Stimulated activated naive CD8-positive, alpha-beta T cell treated with anti-CD3 and anti-CD28 coated beads, Interleukin-15, amount 100 ng/mL, for 72 hours (primary cell): ENCODE measurements at regions not wholly inside any gene's neighbourhood (a gene's known extent, or its start where the extent isn't known, plus 50 kb on each side); places are given as distances from the start of the nearest gene placed in this dataset.
"Not testable (repeated sequence)": the region's sequence is repeated elsewhere in the genome, so short reads cannot be mapped to it uniquely, and the experiment has no call there.

ENCODE experiments used
- ATAC-seq: fragments of 150-1000 bp; cut with Tn5 transposase; 2 replicates; pipeline ENCODE4 v1.10.0; 2021; ENCODE audit warnings: mild to moderate bottlenecking, moderate library complexity
- DNase-seq, 2 donors: peaks; one replicate each; pipeline ENCODE4 v3.0.0; 2021 to 2022
- H3K27ac Mint-ChIP-seq, 2 donors: one replicate each; pipeline ENCODE4 v1.8.0; 2022; ENCODE audit warnings: mild to moderate bottlenecking in 2 of 2, mixed read lengths in 2 of 2, moderate library complexity in 2 of 2
- H3K27me3 Mint-ChIP-seq: one replicate; pipeline ENCODE4 v1.8.0; 2022; ENCODE audit warnings: mixed read lengths
- H3K4me1 Mint-ChIP-seq: one replicate; pipeline ENCODE4 v1.8.0; 2022; ENCODE audit warnings: mild to moderate bottlenecking, mixed read lengths
- H3K4me3 Mint-ChIP-seq, 2 donors: one replicate each; pipeline ENCODE4 v1.8.0; 2022; ENCODE audit warnings: mild to moderate bottlenecking in 2 of 2, mixed read lengths in 2 of 2, moderate library complexity in 1 of 2
- H3K9me3 Mint-ChIP-seq, 2 donors: one replicate each; pipeline ENCODE4 v1.8.0; 2022; ENCODE audit warnings: mixed read lengths in 2 of 2

DNA sequence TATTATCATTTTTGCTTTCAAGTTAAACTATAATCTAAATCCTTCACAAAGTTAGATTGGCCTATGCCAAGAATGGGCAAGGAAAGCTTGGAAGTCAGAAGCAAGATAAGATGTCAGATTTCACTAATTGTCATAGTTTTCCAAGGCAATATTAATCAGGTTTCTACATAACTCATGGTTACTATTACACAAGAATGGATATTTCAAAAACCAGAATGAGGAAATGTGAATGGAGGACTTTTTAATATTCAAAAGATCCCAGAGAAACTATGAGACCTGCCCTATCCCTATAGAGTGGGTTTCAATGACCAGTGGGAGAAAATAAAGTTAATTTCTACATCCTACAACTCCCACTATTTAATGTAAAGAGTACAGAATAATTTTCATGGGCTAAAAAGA is 203.2 kb downstream of the CASP12 start:
- peaks cover 19% of the 10 kb centered on the region for H3K4me1 Mint-ChIP-seq
- H3K4me3 Mint-ChIP-seq: no peak overlapping the region
- no peak overlapping the region for H3K27ac Mint-ChIP-seq
- no peak for DNase-seq
- H3K9me3 Mint-ChIP-seq: peaks cover 0 to 6% of the 10 kb centered on the region in 2 donors
- no peaks in the 10 kb centered on the region for H3K27me3 Mint-ChIP-seq
- no peak for ATAC-seq

DNA sequence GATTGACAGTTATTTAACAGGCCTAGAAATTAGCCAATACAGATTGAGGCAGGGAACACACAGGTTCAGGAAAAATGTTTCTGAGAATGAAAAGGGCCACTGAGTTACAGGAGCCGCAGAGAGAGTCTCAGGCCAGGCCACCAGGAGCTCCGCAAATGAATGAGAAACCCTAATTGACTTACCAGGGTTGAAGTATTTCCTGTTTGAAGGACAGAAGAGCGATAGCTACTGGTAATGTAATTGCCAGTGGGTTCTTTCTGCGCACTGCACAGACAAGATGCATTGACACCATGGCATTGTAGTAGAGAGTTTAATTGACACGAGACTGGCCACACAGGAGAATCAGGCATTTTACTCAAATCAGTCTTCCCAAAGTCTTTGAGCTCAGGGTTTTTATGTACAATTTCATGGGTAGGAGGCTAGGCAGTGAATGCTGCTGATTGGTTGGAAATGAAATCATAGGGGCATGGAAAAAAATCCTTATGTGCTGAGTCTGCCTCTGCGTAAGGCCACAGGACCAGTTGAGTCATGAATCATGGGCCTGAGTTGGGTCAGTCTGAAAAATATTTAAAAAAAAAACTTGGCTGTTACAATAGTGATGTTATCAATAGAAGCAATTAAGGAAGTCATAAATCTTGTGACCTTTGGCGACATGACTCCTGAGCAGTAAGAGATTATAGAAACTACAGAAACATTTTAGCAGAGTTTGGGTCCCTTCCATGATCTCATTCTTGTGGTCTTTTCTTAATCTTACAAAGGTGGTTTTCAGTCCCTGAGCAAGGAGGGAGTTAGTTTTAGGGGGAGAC is 203.8 kb downstream of the CASP12 start:
- DNase-seq (no peak), ATAC-seq (no peak)
- Mint-ChIP-seq H3K27ac (peak overlapping the region in 1 of 2 donors; percentile 23), H3K4me3 (no peak overlapping the region), H3K9me3 (peaks cover 0 to 6% of the 10 kb centered on the region in 2 donors), H3K4me1 (peaks cover 18% of the 10 kb centered on the region), H3K27me3 (no peaks in the 10 kb centered on the region)

DNA sequence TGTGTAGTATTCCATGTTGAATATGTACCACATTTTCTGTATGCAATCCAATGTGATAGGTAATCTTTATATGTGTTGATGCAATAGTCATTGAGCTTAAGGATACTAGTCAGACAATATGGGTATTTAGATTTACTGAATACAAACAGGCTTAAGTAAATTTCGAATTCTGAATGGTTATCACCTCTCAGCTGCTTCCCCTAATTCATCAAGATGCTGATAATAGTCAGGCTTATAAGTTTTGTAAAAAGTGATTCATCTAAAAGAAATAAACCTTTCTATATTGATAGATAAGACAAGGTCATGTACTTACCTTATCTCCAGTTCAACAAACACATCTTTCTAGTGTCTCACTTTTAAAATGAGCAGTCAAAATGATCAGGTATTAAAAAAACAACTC is 205.5 kb downstream of the CASP12 start:
- ATAC-seq (no peak), DNase-seq (no peak)
- Mint-ChIP-seq H3K9me3 (peaks cover 0 to 6% of the 10 kb centered on the region in 2 donors), H3K4me1 (peaks cover 18% of the 10 kb centered on the region), H3K27ac (no peak overlapping the region), H3K4me3 (no peak overlapping the region), H3K27me3 (no peaks in the 10 kb centered on the region)

DNA sequence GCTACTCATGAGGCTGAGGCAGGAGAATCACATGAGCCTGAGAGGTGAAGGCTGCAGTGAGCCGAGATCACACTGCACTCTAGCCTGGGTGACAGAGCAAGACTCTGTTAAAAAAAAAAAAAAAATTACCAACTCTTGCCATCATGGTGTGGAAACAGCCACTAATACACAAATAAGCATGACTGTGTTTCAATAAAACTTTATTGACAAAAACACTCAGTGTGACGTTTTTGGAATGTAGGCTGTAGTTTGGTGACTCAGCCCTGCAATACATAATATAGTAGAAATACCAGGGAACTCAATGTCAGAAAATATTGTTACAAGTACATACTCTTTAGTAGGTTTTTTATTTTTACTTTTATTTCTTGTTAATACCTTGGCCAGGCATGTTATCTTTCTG is 207.1 kb downstream of the CASP12 start:
- peaks cover 18% of the 10 kb centered on the region for H3K4me1 Mint-ChIP-seq
- no peak overlapping the region for H3K27ac Mint-ChIP-seq
- no peak overlapping the region for H3K4me3 Mint-ChIP-seq
- DNase-seq: no peak
- ATAC-seq: no peak
- peaks cover 0 to 6% of the 10 kb centered on the region in 2 donors for H3K9me3 Mint-ChIP-seq
- H3K27me3 Mint-ChIP-seq: no peaks in the 10 kb centered on the region

DNA sequence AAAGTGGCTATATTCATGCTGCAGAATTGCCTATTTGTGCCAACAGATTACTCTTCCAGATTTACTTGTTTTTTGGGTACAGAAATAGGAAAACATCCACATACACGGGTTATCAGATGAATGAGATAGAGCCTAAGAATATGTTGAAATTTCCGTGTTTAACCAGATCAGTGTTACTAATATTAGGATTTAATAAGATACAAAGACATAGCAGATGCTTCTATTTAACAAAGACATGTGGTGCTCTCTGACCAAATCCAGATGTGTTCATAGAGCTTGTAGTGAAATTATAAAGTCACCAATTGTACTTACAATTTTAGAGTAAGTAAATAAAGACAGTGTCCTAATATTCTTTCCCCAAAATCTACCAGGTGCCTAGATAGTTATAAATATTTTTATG is 208.0 kb downstream of the CASP12 start:
- ATAC-seq (no peak), DNase-seq (no peak)
- peak overlapping the region in 1 of 2 donors; percentile 44 for H3K27ac Mint-ChIP-seq
- no peaks in the 10 kb centered on the region for H3K27me3 Mint-ChIP-seq
- no peak overlapping the region for H3K4me3 Mint-ChIP-seq
- H3K9me3 Mint-ChIP-seq: peaks cover 0 to 6% of the 10 kb centered on the region in 2 donors
- peaks cover 18% of the 10 kb centered on the region for H3K4me1 Mint-ChIP-seq

DNA sequence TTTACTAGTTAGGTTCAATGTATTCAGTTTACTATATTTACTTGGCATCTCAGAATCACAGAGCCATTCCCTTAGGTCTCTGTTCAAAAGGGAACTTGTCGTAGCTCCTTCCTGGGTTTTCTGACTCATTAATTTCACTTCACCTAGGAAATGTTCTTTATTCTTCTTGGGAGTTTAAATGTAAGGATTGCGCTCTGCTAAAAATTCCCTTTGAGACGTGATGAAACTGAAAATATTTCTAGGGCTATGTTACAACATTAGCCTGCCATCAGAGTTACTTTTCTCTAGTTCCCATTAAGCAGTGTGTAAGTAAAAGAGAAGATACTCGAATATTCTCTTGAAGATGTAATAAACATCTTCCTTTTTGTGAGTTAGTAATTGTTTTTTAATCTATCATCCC is 209.5 kb downstream of the CASP12 start:
- no peak for DNase-seq
- peaks cover 4% of the 10 kb centered on the region for H3K4me1 Mint-ChIP-seq
- H3K27me3 Mint-ChIP-seq: no peaks in the 10 kb centered on the region
- no peak for ATAC-seq
- H3K9me3 Mint-ChIP-seq: peaks cover 0 to 6% of the 10 kb centered on the region in 2 donors
- no peak overlapping the region for H3K4me3 Mint-ChIP-seq
- no peak overlapping the region for H3K27ac Mint-ChIP-seq

DNA sequence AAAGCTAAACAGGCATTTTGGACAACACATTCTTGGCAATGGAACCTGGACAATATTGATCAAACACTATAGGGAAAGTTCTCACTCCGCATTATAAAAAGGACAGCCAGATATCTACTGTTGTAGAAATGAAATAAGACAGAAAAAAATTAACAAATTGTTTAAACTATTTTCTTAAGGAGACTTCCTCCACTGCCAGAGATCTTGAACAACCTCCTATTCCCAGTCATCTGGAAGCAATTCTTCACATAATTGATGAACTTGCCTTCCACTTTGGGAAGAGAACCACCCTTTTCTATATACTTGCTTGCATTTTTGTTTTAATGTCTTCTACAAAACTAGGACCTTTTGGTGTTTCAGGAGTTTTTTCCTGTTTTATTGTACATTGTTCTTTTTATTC is 216.1 kb downstream of the CASP12 start:
- no peak for ATAC-seq
- no peak overlapping the region for H3K4me3 Mint-ChIP-seq
- no peaks in the 10 kb centered on the region for H3K9me3 Mint-ChIP-seq
- H3K27ac Mint-ChIP-seq: no peak overlapping the region
- H3K27me3 Mint-ChIP-seq: no peaks in the 10 kb centered on the region
- no peak for DNase-seq
- peaks cover 7% of the 10 kb centered on the region for H3K4me1 Mint-ChIP-seq

DNA sequence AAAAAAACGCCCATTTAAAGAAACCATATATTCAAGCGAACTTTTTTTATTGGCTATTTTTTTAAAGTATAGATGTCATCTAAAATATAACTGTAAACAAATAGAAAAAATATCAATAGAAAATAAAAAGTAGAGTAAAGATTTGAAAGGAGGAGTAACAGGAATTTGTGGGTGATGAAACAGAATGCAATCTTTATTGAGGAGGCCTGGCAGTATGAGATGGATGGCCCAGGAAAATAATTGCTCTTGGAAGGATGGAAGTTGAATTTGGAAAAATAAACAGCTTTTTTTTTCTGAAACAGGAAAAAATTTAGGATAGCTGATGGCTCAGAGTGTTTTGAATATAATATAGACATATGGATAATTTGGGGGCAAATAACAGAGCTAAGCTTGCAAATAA is 219.0 kb downstream of the CASP12 start:
- DNase-seq (no peak), ATAC-seq (no peak)
- H3K27ac Mint-ChIP-seq: peak overlapping the region in 1 of 2 donors; percentile 3
- H3K4me3 Mint-ChIP-seq: no peak overlapping the region
- peaks cover 7% of the 10 kb centered on the region for H3K4me1 Mint-ChIP-seq
- H3K9me3 Mint-ChIP-seq: peaks cover 5 to 6% of the 10 kb centered on the region in 2 donors
- no peaks in the 10 kb centered on the region for H3K27me3 Mint-ChIP-seq

DNA sequence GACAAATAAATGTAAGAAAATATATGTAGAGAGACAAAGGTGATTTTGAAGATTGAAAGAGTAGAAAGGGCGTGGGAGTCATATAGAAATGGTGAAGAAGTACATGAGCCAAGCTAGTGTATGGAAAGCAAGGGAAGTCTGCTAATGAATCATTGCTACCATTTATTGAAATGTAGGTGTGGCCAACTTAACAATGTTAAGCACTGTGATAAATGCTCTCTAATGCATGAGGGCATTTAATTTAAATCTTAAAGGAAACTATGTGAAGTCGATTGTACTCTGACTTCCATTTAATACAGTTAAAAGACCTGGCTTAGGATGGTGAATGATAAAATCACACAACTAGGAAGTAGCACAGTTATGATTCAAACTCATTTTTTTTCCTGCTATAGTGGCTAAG is 219.9 kb downstream of the CASP12 start:
- peaks cover 7% of the 10 kb centered on the region for H3K4me1 Mint-ChIP-seq
- DNase-seq (no peak), ATAC-seq (no peak)
- peaks cover 5 to 6% of the 10 kb centered on the region in 2 donors for H3K9me3 Mint-ChIP-seq
- H3K27ac Mint-ChIP-seq: no peak overlapping the region
- H3K4me3 Mint-ChIP-seq: no peak overlapping the region
- no peaks in the 10 kb centered on the region for H3K27me3 Mint-ChIP-seq

DNA sequence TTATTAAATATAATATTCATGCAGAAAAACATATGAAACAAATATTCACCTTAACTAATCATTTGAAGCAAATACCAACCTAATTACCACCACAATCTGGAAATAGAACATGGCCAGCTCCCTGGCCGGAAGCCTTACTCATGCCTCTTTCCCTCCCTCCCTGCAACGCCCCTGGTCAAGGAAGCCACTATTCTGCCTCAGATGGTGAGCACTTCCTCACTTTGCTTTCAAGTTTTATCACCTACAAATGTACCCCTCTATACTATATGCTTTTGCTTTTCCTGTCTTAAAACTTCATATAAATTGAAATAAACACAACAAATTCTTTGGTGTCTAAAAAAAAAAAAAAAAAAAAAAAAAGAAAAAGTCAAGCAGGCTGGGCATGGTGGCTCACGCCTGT is 221.2 kb downstream of the CASP12 start:
- not testable (repeated sequence) for DNase-seq, H3K27me3 Mint-ChIP-seq, ATAC-seq, H3K9me3 Mint-ChIP-seq, H3K4me1 Mint-ChIP-seq, H3K27ac Mint-ChIP-seq, H3K4me3 Mint-ChIP-seq

DNA sequence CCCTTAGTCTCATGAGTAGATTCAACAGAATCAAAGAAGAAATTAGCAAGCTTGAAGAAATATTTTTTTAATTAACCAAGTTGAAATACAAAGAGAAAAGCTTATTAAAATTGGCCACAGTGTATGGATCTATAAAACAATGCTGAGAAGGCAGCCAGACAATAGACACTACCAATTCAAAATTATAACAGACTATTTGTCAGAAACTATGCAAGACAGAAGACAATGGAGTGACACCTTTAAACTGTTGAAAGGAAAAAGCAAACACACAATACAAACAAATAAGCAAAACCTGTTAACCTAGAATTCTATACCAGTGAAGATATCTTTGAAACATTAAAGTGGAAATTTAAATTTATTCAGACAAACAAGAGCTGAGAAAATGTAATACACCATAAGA is 225.4 kb downstream of the CASP12 start:
- DNase-seq (no peak), ATAC-seq (no peak)
- no peaks in the 10 kb centered on the region for H3K27me3 Mint-ChIP-seq
- no peak overlapping the region for H3K4me3 Mint-ChIP-seq
- H3K9me3 Mint-ChIP-seq: peaks cover 6 to 15% of the 10 kb centered on the region in 2 donors
- no peak overlapping the region for H3K27ac Mint-ChIP-seq
- H3K4me1 Mint-ChIP-seq: peaks cover 16% of the 10 kb centered on the region

DNA sequence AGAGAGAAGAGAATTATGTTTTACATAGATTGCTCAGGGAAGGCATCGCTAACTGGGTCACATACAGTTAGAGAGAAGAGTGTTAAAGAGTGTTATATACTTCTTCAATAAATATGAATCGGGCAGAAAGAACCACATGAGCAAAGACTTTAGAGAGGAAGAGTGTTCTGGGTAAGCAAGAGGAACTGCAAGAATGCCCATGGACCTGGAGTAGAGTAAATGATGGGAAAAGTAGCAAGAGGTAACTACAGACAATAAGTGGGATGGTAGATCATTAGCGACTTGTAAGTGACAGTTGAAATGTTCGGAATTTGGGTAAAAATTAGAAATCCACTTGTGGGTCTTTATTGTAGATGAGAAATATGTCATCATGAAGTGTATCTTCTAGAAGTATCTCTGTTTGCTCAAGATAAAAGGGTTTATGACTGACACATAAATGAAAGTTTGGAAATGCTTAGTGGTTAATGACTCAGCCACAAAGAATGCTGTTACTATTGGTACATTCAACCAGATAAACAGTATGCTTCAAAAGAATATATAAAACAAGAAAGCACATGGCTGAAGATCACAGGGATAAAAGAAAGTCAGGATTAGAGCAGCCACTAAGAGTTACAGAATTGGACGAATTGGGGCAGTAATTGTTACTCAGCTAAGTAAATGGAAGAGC is 229.3 kb downstream of the CASP12 start:
- DNase-seq: no peak
- Mint-ChIP-seq H3K9me3 (peaks cover 0 to 15% of the 10 kb centered on the region in 2 donors), H3K4me3 (no peak overlapping the region), H3K4me1 (peaks cover 16% of the 10 kb centered on the region), H3K27ac (no peak overlapping the region), H3K27me3 (no peaks in the 10 kb centered on the region)
- peak; percentile 90 for ATAC-seq

DNA sequence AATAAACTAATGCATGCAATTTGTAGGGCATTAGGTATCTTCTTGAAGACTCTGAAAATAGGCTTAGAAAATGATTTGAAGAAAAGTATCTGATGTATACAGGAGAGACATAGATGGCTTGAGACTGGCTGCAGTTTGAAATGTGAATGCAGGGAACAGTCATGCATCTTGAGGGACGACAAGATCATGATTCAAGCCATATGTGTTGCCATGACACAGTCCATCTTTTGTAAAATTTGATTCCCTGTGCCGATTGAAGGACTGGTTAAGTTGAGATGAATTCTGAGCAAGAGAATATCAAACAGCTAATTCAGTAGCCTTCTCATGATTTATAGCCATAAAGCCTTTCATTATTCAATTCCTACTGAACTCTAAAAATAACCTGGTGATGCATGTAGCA is 231.6 kb downstream of the CASP12 start:
- no peak for ATAC-seq
- H3K4me3 Mint-ChIP-seq: no peak overlapping the region
- H3K27ac Mint-ChIP-seq: no peak overlapping the region
- H3K4me1 Mint-ChIP-seq: peaks cover 16% of the 10 kb centered on the region
- peaks cover 0 to 10% of the 10 kb centered on the region in 2 donors for H3K9me3 Mint-ChIP-seq
- no peaks in the 10 kb centered on the region for H3K27me3 Mint-ChIP-seq
- no peak for DNase-seq

DNA sequence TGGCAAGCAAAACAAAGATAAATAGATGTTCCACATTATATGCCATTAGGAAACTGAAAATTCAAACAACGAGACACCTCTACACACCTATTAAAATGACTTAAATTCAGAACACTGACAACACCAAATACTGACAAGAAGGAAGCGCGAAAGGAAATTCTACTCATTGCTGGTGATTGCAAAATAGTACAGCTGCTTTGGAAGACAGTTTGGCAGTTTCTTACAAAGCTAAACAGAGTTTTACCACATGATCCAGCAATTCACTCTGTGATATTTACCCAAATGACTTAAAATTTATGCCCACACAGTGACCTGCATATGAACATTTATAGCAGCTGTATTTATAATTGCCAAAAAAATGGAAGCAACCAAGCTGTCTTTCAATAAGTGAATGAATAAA is 232.6 kb downstream of the CASP12 start:
- Mint-ChIP-seq H3K4me1 (peaks cover 16% of the 10 kb centered on the region), H3K27ac (no peak overlapping the region), H3K4me3 (no peak overlapping the region), H3K9me3 (peaks cover 0 to 11% of the 10 kb centered on the region in 2 donors), H3K27me3 (no peaks in the 10 kb centered on the region)
- no peak for ATAC-seq
- DNase-seq: no peak

DNA sequence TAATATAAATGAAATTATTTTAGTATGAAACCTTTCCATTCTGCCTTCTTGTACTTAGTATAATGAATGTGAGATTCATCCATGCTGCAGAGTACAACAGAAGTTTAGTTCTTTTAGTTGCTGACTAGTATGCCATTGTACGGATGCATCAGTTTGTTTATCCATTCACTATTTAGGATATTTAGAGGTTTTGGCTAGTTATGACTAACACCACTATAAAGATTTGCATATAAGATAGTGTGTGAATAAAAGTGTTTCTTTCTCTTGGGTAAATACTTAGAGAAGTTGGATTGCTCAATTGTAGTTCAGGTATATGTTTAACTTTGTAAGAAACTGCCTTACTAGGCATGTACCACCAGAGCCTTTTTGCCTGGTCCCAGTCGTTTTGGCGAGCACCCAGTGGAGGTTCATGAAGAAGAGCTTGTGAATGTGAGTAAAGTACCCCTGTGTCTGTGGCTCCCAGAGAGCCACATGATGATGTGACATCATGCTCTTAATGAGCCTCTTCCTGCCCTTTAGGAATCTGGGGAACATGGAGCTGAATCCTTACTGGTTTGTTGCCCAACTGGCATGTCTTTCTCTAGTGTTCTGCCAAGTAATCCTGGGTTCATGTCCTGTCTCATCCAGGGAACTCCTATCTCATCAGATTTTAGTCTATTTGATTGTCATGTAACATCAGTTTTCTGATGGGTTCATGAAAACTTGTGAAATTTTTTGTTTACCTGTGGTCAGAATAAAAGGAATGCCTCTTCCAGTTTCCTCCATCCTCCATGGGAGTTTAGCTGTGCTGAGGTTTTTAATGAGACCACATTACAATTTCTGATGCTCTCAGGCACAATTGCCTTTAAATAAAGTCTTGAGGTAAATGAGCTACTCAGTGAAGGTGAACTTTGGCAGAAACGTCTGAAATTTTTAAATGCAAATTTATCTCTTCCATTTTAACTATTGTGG is 234.8 kb downstream of the CASP12 start:
- Mint-ChIP-seq H3K27ac (no peak overlapping the region), H3K27me3 (no peaks in the 10 kb centered on the region), H3K9me3 (peaks cover 4 to 18% of the 10 kb centered on the region in 2 donors), H3K4me1 (peaks cover 5% of the 10 kb centered on the region), H3K4me3 (no peak overlapping the region)
- DNase-seq (no peak), ATAC-seq (no peak)
